ENCODE measurements at regions not wholly inside any gene's neighbourhood (a gene's known extent, or its start where the extent isn't known, plus 50 kb on each side); places are given as distances from the start of the nearest gene placed in this dataset.

- no peak for DNase-seq
Measured at GRCh38 chr7:11895337-11895736, 63.3 kb upstream of the THSD7A start.

DNA sequence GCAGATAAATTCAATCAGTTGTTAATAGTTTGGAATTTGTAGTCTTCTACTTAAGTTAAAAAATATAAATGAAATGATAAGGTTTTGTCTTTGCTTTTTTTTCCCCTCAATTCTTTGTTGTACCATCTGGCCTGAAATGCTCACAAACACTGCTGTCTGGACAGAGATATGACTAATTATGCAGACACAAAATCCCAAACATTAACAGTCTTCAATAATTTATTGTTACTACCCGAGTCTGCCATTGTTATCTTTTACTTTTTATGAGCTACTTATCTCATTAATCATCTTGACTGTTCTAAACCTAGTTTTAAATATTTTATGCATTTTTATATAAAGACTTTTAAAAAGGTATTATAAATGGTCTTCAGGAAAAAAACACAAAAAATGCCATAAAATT, 64.7 kb upstream of the THSD7A start:
- DNase-seq: no peak

DNA sequence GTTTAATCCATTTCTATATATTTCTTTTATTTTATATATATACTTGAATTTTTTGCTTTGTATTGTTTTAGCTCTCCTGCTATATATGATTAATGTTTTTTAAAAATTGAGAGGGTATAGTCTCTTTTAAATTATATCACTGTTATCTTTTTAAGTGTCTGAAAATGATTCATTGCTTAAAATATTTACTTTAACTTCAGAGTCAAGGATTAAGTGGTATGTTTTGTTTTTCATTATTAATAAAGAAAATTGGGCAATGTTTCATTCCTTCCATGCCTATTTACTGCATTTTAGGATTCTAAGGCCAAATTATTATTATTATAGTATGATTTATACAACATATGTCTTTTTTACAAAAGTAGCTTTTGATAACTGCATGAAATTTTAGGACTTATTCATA, 67.2 kb upstream of the THSD7A start:
- no peak for DNase-seq

GRCh38 chr7:11910253-11910652, 78.3 kb upstream of the THSD7A start:
- DNase-seq: no peak

- no peak for DNase-seq
Measured at GRCh38 chr7:11911900-11912299, 79.9 kb upstream of the THSD7A start.

GRCh38 chr7:11914645-11915044, 82.6 kb upstream of the THSD7A start:
- DNase-seq: no peak

DNA sequence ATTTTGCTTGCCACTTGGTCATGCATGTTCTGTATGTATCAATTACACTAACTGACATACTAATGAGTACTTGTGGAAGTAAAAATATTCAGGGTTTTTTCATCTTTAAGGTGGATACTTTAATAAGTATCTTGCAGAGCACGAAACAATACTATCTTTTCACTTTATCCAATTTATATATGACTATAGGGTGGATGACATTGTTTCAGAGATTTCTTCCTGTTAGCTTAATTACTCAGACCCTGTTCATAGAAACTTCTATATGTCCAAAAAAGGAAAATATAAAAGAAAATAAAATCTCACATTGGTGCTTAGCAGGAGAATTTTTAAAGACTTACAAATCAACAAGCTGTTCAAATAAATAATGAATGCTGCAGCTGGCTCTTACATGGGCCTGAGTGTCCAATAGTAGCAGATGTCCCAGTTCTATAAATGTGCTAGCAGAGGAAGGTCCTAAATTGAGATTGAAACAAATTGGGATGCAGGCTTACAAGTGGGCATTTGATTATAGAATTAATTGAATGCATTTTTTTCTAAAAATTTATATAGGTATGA, 91.5 kb upstream of the THSD7A start:
- no peak for DNase-seq

DNA sequence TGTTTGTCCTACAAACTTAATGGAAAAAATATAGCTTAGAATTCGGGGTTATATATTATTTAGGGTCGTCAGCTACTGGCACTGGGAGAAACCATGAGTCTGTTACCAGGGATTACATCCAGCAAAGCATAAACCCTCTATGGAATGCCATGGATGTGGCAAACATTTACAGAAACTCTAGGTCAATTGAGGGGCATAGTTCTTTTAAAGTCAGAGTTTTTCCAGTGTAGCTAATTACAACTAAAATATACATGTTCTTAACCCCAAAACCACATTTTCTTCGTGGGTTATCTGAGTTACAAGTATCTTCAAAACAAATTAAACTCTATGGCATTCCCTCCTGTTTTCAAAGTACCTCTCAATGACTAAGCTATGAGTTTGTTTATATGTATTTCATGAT, 99.3 kb upstream of the THSD7A start:
- no peak for DNase-seq

- DNase-seq: no peak
Measured at GRCh38 chr7:11934796-11935195, 102.8 kb upstream of the THSD7A start.

DNA sequence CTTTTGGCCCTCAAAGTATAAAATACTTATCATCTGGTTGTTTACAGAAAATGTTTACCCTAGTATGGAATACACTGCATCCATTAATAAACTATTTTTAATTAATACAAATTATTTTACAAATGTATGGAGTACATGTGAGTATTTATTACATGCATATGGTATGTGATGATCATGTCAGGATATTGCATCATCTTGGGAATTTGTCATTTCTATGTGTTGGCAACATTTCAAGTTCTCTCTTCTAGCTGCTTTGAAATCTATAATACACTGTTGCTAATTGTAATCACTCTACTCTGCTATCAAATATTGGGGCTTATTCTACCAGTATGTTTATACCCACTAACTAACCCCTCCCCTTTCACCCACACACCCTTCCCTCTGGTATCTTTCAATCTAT, 103.9 kb upstream of the THSD7A start:
- DNase-seq: no peak

GRCh38 chr7:11946794-11947193, 114.8 kb upstream of the THSD7A start:
- no peak for DNase-seq

DNA sequence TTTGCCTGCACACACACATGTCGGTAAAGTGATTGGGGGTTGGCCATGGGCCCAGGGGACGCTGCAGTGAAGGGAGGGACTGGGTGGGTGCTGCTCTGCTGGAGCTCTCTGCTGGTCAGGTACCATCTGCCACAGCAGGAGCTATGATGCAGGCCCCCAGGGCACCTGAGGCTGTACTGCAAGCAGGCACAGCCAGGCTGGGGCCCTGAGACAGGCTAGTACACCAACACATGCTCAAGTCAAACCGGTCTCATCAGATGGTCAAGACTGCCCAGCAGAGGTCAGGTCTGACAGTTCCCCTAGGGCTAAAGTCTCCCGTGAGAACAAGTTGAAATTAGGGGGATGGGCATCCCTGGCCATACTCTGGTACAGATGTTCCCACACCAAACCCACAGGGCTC, 118.3 kb upstream of the THSD7A start:
- DNase-seq: no peak

DNA sequence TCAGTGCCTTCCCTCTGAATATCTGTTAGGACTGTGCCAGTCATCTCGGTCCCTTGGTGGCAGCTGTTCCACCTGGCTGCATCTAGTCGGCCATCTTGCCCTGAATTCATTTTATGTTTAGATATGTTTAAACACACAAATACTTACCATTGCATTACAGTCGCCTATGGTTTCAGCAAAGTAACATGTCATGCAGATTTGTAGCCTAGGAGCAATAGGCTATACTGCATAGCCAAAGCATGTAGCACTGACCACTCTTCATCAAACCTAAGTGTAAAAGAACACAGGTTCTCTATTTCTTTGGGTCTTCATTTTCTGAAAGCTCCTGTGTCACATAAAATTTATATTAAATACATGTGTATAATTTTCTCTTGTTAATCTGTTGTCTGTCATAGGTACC, 118.9 kb upstream of the THSD7A start:
- DNase-seq: no peak

DNA sequence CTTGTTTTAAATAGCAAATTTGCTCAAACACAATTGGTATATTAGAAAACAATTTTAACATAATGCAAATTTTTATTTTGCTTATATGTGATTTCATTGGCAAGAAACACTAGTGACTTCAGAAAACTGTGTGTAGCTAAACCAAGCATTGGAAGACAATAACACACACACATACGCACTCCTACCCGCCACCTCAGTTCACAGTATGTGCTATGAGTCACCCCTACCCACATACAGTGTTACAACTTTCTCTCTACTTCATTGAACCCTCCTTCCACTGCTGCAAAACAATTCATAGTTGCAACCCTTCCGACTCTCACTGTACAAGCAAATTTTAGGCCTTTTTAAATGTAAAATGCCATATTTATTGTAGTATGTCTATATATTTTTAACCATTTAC, 119.9 kb upstream of the THSD7A start:
- DNase-seq: no peak

- DNase-seq: no peak
Measured at GRCh38 chr7:11952972-11953371, 121.0 kb upstream of the THSD7A start.

- DNase-seq: no peak
Measured at GRCh38 chr7:11956991-11957390, 125.0 kb upstream of the THSD7A start.

- no peak for DNase-seq
Measured at GRCh38 chr7:11957956-11958355, 126.0 kb upstream of the THSD7A start.

DNA sequence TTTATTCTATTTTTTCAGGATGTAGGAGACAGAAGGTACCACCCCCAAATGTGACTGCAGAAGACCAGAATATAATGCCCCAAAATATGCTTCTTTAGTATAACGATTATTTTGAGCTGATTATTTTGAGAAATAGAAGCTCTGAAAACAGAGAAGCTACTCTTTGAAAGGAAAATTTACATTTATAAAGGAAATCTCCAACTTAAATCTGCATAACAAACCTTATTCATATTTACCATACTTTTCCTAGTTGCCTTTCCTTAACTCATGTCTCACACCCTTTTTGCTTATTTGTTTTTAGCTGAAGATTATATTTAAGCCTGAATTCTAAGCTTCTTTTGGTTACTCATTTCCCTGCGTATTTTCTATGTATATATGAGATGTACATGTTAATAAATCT, 127.1 kb upstream of the THSD7A start:
- no peak for DNase-seq

- no peak for DNase-seq
Measured at GRCh38 chr7:11960621-11961020, 128.6 kb upstream of the THSD7A start.

GRCh38 chr7:11969643-11970042, 137.6 kb upstream of the THSD7A start:
- DNase-seq: no peak

DNA sequence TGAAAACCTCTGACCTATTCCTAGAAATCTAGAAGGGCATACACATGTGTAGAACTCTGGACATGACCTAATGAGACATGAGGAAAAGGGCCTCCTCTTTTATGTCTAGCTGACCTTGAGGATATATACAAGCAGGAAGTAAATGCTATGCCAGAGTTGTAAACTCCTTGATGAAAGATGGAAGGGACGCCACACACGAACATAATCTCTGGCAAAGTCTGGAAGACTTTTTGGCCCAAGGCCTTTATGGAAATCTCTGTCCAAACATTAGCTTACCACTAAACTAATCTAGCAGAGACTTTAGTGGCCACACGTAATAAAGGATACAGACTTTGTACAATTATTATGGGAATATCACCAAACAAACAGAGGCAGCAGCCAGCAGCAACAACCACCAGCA, 138.1 kb upstream of the THSD7A start:
- no peak for DNase-seq

DNA sequence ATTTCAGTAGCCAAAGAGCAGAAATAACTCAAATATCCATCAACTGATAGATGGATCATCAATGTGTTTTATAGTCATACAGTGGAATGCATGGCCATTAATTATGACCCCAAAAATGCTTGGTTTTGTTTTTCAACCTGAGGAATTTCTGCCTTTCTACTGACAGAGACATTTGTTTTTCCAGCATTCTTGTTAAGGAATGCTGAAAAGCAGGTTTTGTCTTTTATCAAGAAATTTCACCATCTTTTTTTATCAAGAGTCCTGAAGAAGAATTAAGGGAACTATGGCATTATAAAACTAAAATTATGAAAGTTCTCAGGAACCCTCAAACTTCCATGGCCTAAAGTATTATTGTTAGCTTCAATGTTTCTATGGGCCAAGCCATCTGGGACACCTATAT, 153.4 kb upstream of the THSD7A start:
- DNase-seq: no peak

DNA sequence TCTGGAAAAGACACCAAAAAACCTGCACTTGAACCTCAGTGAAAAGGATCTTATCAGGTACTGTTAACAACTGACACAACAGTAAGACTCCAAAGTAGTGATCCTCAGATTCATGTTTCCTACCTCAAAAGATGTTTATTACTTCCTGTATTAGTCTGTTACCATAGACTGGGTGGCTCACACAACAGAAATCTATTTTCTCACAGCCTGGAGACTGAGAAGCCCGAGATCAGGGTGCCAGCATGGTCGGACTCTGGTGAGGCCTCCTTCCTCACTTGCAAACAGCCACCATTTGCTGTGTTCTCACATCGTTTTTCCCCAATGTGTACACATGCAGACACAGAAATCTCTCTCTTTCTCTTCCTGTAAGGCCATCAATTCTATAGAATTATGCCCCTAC, 154.0 kb upstream of the THSD7A start:
- DNase-seq: no peak

- DNase-seq: peak; percentile 11
Measured at GRCh38 chr7:11988186-11988585, 156.2 kb upstream of the THSD7A start.

DNA sequence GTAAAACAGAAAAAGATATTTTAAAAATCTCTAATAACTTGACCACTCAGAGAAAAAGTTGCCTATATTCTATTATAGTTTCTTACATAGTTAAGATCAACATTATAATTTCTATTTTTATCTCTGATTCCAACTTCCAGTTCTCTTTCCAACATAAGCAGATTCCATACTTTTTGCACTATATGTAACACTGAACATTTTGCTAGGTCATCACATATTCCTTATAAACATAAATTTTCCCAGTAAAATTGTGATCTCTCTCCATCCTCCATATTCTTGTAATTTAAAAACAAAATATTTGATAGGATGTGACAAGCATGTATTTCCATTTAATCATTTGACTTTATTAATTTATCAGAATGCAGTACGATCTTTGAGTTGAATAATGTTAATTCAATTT, 170.4 kb upstream of the THSD7A start:
- DNase-seq: no peak

DNA sequence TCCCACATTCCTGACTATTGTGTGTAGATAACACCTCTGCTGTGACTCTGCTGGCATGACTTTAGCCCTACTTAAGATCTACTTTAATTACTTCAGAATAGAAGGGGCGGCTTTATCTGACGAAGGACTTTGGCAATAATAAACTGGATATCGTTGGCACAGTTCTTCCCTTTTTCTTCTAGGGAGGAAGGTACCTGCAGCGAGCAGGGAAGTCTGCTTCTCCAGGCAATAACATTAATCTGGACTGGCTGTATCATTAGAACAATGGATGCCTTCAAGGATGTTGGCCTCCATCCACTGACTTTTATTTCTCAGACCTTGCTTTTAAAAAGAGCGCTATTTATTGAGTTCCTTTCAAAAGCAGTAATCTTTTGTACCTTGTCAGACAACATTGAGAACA, 172.6 kb upstream of the THSD7A start:
- no peak for DNase-seq
